K562 (cell line): ENCODE measurements at regions not wholly inside any gene's neighbourhood (a gene's known extent, or its start where the extent isn't known, plus 50 kb on each side); places are given as distances from the start of the nearest gene placed in this dataset.

Experiments
- CBFA2T2 ChIP-seq: fragments of 450-650 bp; conservative IDR thresholded peaks from 2 replicates; pipeline ENCODE4 v1.6.1; 2017; ENCODE audit warnings: mild to moderate bottlenecking
- CBX2 ChIP-seq: fragments of 200-600 bp; sonication (generic); IDR thresholded peaks from one replicate; pipeline ENCODE4 v1.6.1; 2012; ENCODE audit warnings: mild to moderate bottlenecking, low read length, inconsistent platforms; ENCODE audit not compliant: insufficient read depth, poor library complexity, severe bottlenecking
- CREB3L1 ChIP-seq: fragments of 450-650 bp; IDR thresholded peaks from 2 replicates; pipeline ENCODE4 v1.6.1; 2014; ENCODE audit warnings: low read depth, mild to moderate bottlenecking, moderate library complexity, borderline replicate concordance
- EHMT2 ChIP-seq: fragments of 450-650 bp; IDR thresholded peaks from 2 replicates; pipeline ENCODE4 v1.6.1; 2018; ENCODE audit warnings: antibody characterized with exemption
- GABPB2 ChIP-seq: fragments of 250-450 bp; sonication (Bioruptor Pico); conservative IDR thresholded peaks from 2 replicates; pipeline ENCODE4 v1.5.1; 2021; ENCODE audit warnings: mild to moderate bottlenecking
- HLTF ChIP-seq: fragments of 450-650 bp; IDR thresholded peaks from 2 replicates; pipeline ENCODE4 v1.6.1; 2016
- HMBOX1 ChIP-seq: sonication (generic); IDR thresholded peaks from 2 replicates; pipeline ENCODE4 v1.6.1; 2016
- MAFF ChIP-seq: IDR thresholded peaks from 2 replicates; pipeline ENCODE4 v1.6.1; 2012; ENCODE audit warnings: low read length, improper control_type of control experiment
- NFXL1 ChIP-seq: fragments of 450-650 bp; formaldehyde crosslinking; IDR thresholded peaks from 2 replicates; pipeline ENCODE4 v1.4.0; 2021; ENCODE audit warnings: mild to moderate bottlenecking
- NUFIP1 ChIP-seq: fragments of 450-650 bp; IDR thresholded peaks from 2 replicates; pipeline ENCODE4 v1.6.1; 2018; ENCODE audit not compliant: partially characterized antibody
- PPARD ChIP-seq: fragments of 250-450 bp; sonication (Bioruptor Pico); IDR thresholded peaks from 2 replicates; pipeline ENCODE4 v1.8.0; 2022; ENCODE audit warnings: inconsistent platforms, mild to moderate bottlenecking, moderate library complexity
- PTRF ChIP-seq: fragments of 450-650 bp; IDR thresholded peaks from 2 replicates; pipeline ENCODE4 v1.6.1; 2016; ENCODE audit warnings: mild to moderate bottlenecking, missing genetic modification characterization, missing compliant biosample characterization
- RBM34 ChIP-seq: fragments of 200-400 bp; formaldehyde crosslinking; IDR thresholded peaks from 2 replicates; pipeline ENCODE4 v1.6.1; 2018; ENCODE audit warnings: low read length, borderline replicate concordance; ENCODE audit not compliant: insufficient read depth
- SPI1 ChIP-seq: IDR thresholded peaks from 2 replicates; pipeline ENCODE4 v1.6.1; 2011; ENCODE audit warnings: low read depth, low read length, control low read depth, borderline replicate concordance
- TAF7 ChIP-seq: fragments of 450-650 bp; IDR thresholded peaks from 2 replicates; pipeline ENCODE4 v1.6.1; 2016; ENCODE audit warnings: missing genetic modification characterization, missing compliant biosample characterization
- THRAP3 ChIP-seq: fragments of 450-650 bp; IDR thresholded peaks from 2 replicates; pipeline ENCODE4 v1.6.1; 2016; ENCODE audit warnings: mild to moderate bottlenecking, inconsistent platforms, borderline replicate concordance
- THRB ChIP-seq: fragments of 450-650 bp; formaldehyde crosslinking; conservative IDR thresholded peaks from 2 replicates; pipeline ENCODE4 v1.4.0; 2022; ENCODE audit warnings: mild to moderate bottlenecking, missing genetic modification characterization
- ZBTB33 ChIP-seq: sonication (generic); formaldehyde crosslinking; IDR thresholded peaks from 2 replicates; pipeline ENCODE4 v1.8.1; 2023; ENCODE audit warnings: mild to moderate bottlenecking, missing genetic modification reagents
- ZFP1 ChIP-seq: fragments of 450-650 bp; formaldehyde crosslinking; IDR thresholded peaks from 2 replicates; pipeline ENCODE4 v1.4.0; 2020; ENCODE audit warnings: mild to moderate bottlenecking, mixed read lengths
- ZKSCAN1 ChIP-seq: fragments of 150-350 bp; IDR thresholded peaks from 2 replicates; pipeline ENCODE4 v1.6.1; 2016; ENCODE audit warnings: low read depth, low read length
- ZNF274 ChIP-seq: IDR thresholded peaks from 2 replicates; pipeline ENCODE4 v1.6.1; 2011; ENCODE audit warnings: low read depth, mild to moderate bottlenecking, low read length, moderate library complexity, borderline replicate concordance
- ZNF655 ChIP-seq: fragments of 250-450 bp; sonication (Bioruptor Pico); IDR thresholded peaks from 2 replicates; pipeline ENCODE4 v1.5.0; 2021
- ZZZ3 ChIP-seq: fragments of 450-650 bp; IDR thresholded peaks from 2 replicates; pipeline ENCODE4 v1.6.1; 2016; ENCODE audit warnings: antibody characterized with exemption, mild to moderate bottlenecking, moderate library complexity

- TF ChIP-seq THRB (CRISPR knock-in tag) (no peak), TAF7 (tag) (0 out of 2 replicates have a peak, but pooled peaks have one; percentile 27), CBFA2T2 (no peak), EHMT2 (no peak), ZNF274 (no peak), PTRF (tag) (no peak), NFXL1 (CRISPR knock-in tag) (no peak), ZBTB33 (CRISPR knock-in tag) (no peak), ZNF655 (CRISPR knock-in tag) (no peak), GABPB2 (0 out of 2 replicates have a peak, but pooled peaks have one; percentile 35), ZKSCAN1 (no peak), MAFF (peak; percentile 35), THRAP3 (no peak; the same call in 1 of the 2 replicates), ZZZ3 (no peak), ZFP1 (CRISPR knock-in tag) (no peak), PPARD (CRISPR knock-in tag) (no peak), CBX2 (no peak), RBM34 (no peak), CREB3L1 (no peak), SPI1 (no peak), NUFIP1 (no peak), HMBOX1 (no peak), HLTF (no peak)
These were observed 101.3 kb downstream of the OR2B2 start (continued) for GRCh38 chr6:27810768-27811450.
